Femur (tissue), 1 donor: ENCODE measurements at regions not wholly inside any gene's neighbourhood (a gene's known extent, or its start where the extent isn't known, plus 50 kb on each side); places are given as distances from the start of the nearest gene placed in this dataset.
A peak's percentile ranks its signal among the peaks of the same experiment; 100 is the strongest.
"Not testable (repeated sequence)": the region's sequence is repeated elsewhere in the genome, so short reads cannot be mapped to it uniquely, and the experiment has no call there.

ENCODE experiments used
- DNase-seq: peaks from one replicate; pipeline ENCODE4 v3.0.0-alpha.2; 2017

- no peak for DNase-seq
Observed at GRCh38 chr19:29873801-29874575, 62.2 kb downstream of the CCNE1 start.

DNA sequence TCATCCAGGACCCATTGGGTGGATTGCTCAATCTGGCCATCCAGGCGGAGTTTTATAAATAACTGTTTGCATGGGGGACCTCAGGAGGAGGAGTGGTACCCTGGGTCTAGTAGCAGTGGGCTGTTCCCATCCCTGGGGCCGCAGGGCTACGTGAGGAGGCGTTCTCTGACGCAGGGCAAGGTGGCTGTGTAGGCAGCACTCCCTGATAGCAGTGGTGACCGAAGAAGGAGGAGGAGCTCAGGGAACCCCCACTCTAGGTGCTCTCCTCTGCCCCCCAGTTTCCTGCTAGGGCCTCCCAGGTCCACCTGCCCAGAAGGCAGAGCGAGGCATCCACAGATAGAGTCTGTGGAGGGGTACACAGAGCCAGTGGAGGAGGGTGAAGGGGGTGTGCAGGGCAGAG lies 64.1 kb downstream of the CCNE1 start:
- no peak for DNase-seq

GRCh38 chr19:29876414-29876813 lies 64.6 kb downstream of the CCNE1 start:
- DNase-seq: no peak

DNA sequence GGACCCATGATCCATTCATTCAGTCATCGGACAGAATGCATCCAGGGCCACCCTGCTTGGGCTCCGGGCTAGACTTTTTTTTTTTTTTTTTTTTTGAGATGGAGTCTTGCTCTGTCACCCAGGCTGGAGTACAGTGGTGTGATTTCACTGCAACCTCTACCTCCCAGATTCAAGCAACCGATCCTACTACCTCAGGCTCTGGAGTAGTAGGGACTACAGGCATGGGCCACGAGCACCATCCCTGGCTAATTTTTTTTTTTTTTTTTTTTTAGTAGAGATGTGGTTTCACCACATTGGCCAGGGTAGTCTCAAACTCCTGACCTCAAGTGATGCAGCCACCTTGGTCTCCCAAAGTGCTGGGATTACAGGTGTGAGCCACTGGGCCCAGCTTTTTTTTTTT lies 65.1 kb downstream of the CCNE1 start:
- DNase-seq: not testable (repeated sequence)

DNA sequence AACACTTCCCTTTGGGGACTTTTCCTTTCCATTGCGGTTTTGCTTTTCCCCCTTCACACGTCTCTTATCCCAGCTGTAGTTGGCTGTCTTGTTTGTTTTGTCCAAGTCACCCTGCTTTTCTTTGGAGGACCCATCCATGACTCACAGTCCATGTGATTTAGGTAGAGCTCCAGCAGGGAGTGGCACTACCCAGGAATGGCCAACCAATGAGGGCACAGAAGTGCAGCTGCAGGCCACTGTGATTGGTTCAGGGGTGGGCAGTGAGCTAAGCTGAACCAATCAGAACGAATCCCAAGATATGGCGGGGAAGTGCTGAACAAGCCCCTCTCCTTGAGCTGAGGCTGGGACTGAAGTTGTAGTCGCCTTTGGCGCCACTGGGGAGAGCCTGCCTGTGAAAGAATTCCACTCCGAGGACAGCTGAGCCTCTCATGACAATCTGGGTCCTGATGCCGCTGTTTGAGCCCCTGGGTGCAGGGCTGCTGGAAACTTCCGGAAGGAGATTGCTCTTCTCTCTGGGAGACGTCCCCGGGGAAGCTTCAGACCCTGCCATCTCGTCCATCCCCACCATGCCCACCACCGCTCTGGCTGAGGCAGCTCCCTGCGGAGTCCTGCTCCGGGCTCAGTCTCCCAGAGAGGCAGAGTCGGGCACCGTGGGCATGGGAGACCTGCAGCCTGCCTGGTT lies 62.9 kb upstream of the URI1 start:
- peak; percentile 42 for DNase-seq

- no peak for DNase-seq
Observed at GRCh38 chr19:29879655-29879974, 62.4 kb upstream of the URI1 start.

DNA sequence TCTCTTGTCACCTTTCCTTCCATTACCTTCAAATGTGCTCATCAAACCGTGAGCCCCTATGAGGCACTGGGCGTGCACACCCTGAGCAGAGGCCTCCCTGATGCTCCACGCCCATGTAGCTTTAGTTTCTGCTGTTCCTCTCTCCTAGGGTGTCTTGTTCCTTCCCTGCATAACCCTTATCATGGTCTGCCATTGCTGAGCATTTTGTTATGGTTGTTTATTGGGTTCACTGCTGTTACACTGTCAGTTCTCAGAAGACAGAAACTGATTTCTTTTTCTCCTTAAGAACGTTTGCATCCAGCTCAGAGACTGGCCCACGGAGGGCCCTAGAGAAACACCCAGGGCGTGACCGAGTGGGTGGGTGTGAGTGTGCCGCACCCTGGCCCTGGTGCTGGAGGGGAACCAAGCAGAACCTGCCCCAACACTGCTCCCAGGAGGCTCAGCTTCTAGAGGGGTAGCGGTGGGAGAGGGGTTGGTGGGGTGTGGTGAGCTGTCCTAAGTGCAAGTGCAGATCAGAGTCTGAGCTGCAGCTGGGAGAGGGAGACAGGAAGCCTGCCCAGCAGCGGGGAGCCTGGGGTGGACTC lies 61.4 kb upstream of the URI1 start:
- no peak for DNase-seq

GRCh38 chr19:29881386-29881785 lies 60.7 kb upstream of the URI1 start:
- no peak for DNase-seq

DNA sequence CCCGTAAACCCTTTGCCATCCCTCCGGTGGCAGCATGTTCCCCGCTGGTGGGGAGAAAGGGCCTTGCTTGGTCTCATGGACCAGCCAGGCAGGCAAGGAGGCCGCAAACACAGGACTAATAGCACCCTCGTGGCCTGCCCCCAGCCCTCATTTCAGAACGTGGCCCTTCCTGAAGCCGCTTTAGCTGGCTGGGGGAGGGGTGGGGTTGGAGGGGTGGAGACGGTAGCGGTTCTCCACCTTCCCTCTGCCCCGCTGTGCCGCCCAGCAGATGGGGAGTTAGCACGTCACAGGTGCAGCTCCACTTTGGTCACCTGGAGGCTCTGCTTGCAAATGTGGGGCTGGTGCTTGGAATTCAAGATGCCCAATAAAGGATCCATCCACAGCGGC lies 59.3 kb upstream of the URI1 start:
- no peak for DNase-seq

- DNase-seq: no peak
Observed at GRCh38 chr19:29884044-29884443, 58.0 kb upstream of the URI1 start.

GRCh38 chr19:29884466-29884865 lies 57.6 kb upstream of the URI1 start:
- DNase-seq: no peak

- DNase-seq: not testable (repeated sequence)
Observed at GRCh38 chr19:29886106-29886505, 55.9 kb upstream of the URI1 start.

GRCh38 chr19:29886586-29886985 lies 55.5 kb upstream of the URI1 start:
- no peak for DNase-seq

- peak; percentile 54 for DNase-seq
Observed at GRCh38 chr19:29887442-29887855, 54.6 kb upstream of the URI1 start.

DNA sequence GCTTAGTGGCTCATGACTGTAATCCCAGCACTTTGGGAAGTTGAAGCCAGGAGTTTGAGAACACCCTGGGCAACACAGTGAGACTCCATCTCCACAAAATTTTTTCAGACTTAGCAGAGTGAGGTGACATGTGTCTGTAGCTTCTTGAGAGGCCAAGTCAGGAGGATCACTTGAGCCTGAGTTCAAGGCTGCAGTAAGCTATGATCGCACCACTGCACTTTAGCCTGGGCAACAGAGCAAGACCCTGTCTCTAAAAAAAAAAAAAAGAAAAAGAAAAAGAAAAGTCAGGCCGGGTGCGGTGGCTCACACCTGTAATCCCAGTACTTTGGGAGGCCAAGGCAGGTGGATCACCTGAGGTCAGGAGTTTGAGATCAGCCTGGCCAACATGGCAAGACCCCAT lies 54.0 kb upstream of the URI1 start:
- DNase-seq: not testable (repeated sequence)

DNA sequence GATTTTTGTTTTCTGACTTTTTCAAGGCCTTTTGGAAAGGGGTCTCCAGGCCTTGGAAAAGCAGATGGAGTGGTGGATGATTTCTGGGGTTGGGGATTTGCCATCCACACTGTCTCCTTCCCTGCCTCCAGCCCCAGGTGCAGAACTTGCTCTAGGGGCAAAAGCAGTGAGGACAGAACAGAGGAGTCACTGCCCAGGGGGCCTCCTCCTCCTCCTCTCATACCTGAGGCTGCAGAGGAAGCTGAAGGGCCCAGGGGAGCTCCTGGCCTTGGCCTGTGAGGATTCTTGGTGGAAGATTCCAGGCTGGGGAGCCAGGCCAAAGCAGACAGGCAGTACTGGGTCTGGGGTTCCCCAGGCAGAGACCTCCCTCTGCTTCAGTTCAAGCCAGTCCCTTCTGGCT lies 52.3 kb upstream of the URI1 start:
- no peak for DNase-seq

DNA sequence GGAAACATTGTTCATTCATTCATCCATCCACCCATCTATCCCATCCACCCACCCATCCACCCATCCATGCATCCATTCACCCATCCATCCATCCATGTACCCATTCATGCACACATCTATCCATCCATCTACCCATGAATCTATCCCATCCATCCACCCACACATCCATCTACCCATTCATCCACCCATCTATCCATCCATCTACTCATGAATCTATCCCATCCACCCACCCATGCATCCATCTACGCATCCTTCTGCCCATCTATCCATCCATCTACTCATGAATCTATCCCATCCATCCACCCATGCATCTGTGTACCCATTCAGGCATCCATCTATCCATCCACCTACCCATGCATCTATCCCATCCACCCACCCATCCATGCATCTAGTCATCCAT lies 51.6 kb upstream of the URI1 start:
- DNase-seq: no peak
